ENCODE measurements at regions not wholly inside any gene's neighbourhood (a gene's known extent, or its start where the extent isn't known, plus 50 kb on each side); places are given as distances from the start of the nearest gene placed in this dataset.

DNA sequence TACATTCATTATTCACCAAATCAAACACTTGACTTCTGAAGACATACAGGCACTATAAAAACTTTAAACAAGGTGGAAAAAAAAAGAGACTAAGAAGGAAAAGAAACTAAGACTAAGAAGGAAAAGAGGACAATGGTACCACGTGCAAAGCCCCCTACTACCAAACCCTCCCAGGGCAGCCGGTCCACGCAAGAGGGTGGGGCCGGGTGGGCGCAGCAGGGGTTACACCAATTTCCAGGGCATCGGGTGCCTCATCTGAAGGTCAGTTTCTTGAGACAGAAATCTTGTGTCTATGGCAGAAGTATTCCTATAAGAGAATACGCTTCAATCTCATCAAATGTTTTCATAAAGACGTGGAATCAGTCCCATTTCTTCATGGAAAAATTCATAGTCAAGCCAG, 131.5 kb downstream of the NUFIP1 start:
- TF ChIP-seq EZH2 (IDR thresholded peaks at IDR 0.05; ENCODE audit: borderline replicate concordance, low read depth, low read length, poor library complexity, severe bottlenecking) = no peak
- TF ChIP-seq, protein P1, sequence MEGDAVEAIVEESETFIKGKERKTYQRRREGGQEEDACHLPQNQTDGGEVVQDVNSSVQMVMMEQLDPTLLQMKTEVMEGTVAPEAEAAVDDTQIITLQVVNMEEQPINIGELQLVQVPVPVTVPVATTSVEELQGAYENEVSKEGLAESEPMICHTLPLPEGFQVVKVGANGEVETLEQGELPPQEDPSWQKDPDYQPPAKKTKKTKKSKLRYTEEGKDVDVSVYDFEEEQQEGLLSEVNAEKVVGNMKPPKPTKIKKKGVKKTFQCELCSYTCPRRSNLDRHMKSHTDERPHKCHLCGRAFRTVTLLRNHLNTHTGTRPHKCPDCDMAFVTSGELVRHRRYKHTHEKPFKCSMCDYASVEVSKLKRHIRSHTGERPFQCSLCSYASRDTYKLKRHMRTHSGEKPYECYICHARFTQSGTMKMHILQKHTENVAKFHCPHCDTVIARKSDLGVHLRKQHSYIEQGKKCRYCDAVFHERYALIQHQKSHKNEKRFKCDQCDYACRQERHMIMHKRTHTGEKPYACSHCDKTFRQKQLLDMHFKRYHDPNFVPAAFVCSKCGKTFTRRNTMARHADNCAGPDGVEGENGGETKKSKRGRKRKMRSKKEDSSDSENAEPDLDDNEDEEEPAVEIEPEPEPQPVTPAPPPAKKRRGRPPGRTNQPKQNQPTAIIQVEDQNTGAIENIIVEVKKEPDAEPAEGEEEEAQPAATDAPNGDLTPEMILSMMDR (conservative IDR thresholded peaks at IDR 0.05; ENCODE audit: low read depth, low read length) = no peak
